ENCODE measurements at regions not wholly inside any gene's neighbourhood (a gene's known extent, or its start where the extent isn't known, plus 50 kb on each side); places are given as distances from the start of the nearest gene placed in this dataset.

- H3K4me2 ChIP-seq (ENCODE audit: unreplicated experiment): no peak overlapping the region
- H2AFZ ChIP-seq: no peak overlapping the region
- H3K9ac ChIP-seq: no peak overlapping the region
- TF ChIP-seq EZH2phosphoT487 (IDR thresholded peaks at IDR 0.05; ENCODE audit: insufficient read depth, low read depth) (no peak), EZH2 (IDR thresholded peaks at IDR 0.05; ENCODE audit: insufficient read depth, poor library complexity, severe bottlenecking) (no peak)
- no peak for DNase-seq
- 75 to 77% methylated on average over 4 of the region's 4 CpGs for WGBS, 2 experiments (ENCODE audit: low coverage in 1 of 2, low lambda C conversion rate in 2 of 2, missing lambda C conversion rate in 2 of 2)
- H4K20me1 ChIP-seq (ENCODE audit: insufficient read depth): no peaks in the 10 kb centered on the region
- H3K27ac ChIP-seq: no peak overlapping the region
- no peaks in the 10 kb centered on the region for H3F3A ChIP-seq (ENCODE audit: insufficient read depth)
- no peaks in the 10 kb centered on the region for H3K9me3 ChIP-seq (ENCODE audit: low read depth)
- H3K4me3 ChIP-seq: no peak overlapping the region
- in situ Hi-C loops (cut with MboI): no loop called here
- H3K27me3 ChIP-seq (replicated peaks; ENCODE audit: insufficient read depth): no peaks in the 10 kb centered on the region
- no peaks in the 10 kb centered on the region for H3K9me2 ChIP-seq (ENCODE audit: insufficient read depth)
- H3K79me2 ChIP-seq (ENCODE audit: insufficient read depth): no peaks in the 10 kb centered on the region
- no peaks in the 10 kb centered on the region for H3K36me3 ChIP-seq (ENCODE audit: low read depth)
- no peaks in the 10 kb centered on the region for H3K4me1 ChIP-seq (ENCODE audit: insufficient read depth)
Observed at GRCh38 chr5:38764937-38765391, 80.8 kb upstream of the OSMR start.

DNA sequence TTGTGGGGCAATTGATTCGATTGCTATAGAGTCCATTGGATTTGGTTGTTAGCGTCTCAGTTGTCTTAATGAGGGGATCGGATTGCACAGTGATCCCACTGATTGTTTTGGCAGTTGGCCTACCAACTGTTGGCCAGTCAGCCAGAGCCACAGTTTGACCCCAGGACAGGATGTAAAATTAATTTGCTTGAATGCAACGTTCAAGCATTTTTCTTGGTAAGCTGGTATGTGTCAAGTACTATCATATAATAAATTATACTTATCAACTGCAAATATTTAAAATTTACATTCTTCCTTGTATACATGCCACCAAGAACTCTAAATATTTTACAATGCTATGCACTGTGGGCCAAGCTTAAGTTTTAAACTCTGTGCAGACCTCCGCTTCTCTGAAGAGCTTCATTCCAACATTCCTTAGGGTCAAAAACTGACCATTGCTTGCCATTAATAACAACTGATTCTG is 80.4 kb upstream of the OSMR start:
- H2AFZ ChIP-seq: no peak overlapping the region
- DNase-seq: no peak
- in situ Hi-C loops (cut with MboI): no loop called here
- H4K20me1 ChIP-seq (ENCODE audit: insufficient read depth): no peaks in the 10 kb centered on the region
- H3K27me3 ChIP-seq (replicated peaks; ENCODE audit: insufficient read depth): no peaks in the 10 kb centered on the region
- WGBS, 2 experiments (ENCODE audit: low coverage in 1 of 2, low lambda C conversion rate in 2 of 2, missing lambda C conversion rate in 2 of 2): 83 to 90% methylated on average over 5 of the region's 5 CpGs
- no peaks in the 10 kb centered on the region for H3K4me1 ChIP-seq (ENCODE audit: insufficient read depth)
- H3K36me3 ChIP-seq (ENCODE audit: low read depth): no peaks in the 10 kb centered on the region
- no peaks in the 10 kb centered on the region for H3K79me2 ChIP-seq (ENCODE audit: insufficient read depth)
- H3K9ac ChIP-seq: no peak overlapping the region
- TF ChIP-seq EZH2phosphoT487 (IDR thresholded peaks at IDR 0.05; ENCODE audit: insufficient read depth, low read depth): no peak
- no peak for TF ChIP-seq EZH2 (IDR thresholded peaks at IDR 0.05; ENCODE audit: insufficient read depth, poor library complexity, severe bottlenecking)
- H3F3A ChIP-seq (ENCODE audit: insufficient read depth): no peaks in the 10 kb centered on the region
- no peaks in the 10 kb centered on the region for H3K9me2 ChIP-seq (ENCODE audit: insufficient read depth)
- no peak overlapping the region for H3K4me3 ChIP-seq
- H3K4me2 ChIP-seq (ENCODE audit: unreplicated experiment): no peak overlapping the region
- no peak overlapping the region for H3K27ac ChIP-seq
- no peaks in the 10 kb centered on the region for H3K9me3 ChIP-seq (ENCODE audit: low read depth)

DNA sequence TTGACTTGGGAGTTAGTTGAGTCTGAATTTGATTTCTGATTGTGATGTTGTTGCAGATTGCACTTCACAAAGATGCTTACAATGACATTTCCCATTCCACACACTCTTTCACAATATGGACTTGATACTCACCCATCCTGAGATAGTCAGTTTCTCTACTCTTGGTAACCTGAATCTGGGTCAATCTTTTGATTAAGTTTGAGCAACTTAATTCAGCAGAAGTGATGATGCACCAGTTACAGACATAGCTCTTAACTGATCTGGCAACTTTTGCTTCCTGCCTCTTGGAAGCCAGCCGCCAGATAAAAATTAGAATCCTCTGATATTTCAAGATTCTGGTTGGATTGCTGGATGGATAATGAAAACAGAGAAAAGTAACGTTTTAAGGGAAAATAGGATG is 79.7 kb upstream of the OSMR start:
- Histone ChIP-seq H3K27me3 (replicated peaks; ENCODE audit: insufficient read depth) (no peaks in the 10 kb centered on the region), H3K9ac (no peak overlapping the region), H3K4me3 (no peak overlapping the region), H3K27ac (no peak overlapping the region), H2AFZ (no peak overlapping the region), H3K9me2 (ENCODE audit: insufficient read depth) (no peaks in the 10 kb centered on the region), H3K9me3 (ENCODE audit: low read depth) (no peaks in the 10 kb centered on the region), H3K79me2 (ENCODE audit: insufficient read depth) (no peaks in the 10 kb centered on the region), H3K4me2 (ENCODE audit: unreplicated experiment) (no peak overlapping the region), H3K4me1 (ENCODE audit: insufficient read depth) (no peaks in the 10 kb centered on the region), H4K20me1 (ENCODE audit: insufficient read depth) (no peaks in the 10 kb centered on the region), H3F3A (ENCODE audit: insufficient read depth) (no peaks in the 10 kb centered on the region), H3K36me3 (ENCODE audit: low read depth) (no peaks in the 10 kb centered on the region)
- TF ChIP-seq EZH2 (IDR thresholded peaks at IDR 0.05; ENCODE audit: insufficient read depth, poor library complexity, severe bottlenecking): no peak
- no peak for TF ChIP-seq EZH2phosphoT487 (IDR thresholded peaks at IDR 0.05; ENCODE audit: insufficient read depth, low read depth)
- WGBS, 2 experiments (ENCODE audit: low coverage in 1 of 2, low lambda C conversion rate in 2 of 2, missing lambda C conversion rate in 2 of 2): 46 to 59% methylated on average over 2 of the region's 2 CpGs
- DNase-seq: no peak
- in situ Hi-C loops (cut with MboI): no loop called here

GRCh38 chr5:38768412-38769211 is 77.2 kb upstream of the OSMR start:
- Histone ChIP-seq H3K79me2 (ENCODE audit: insufficient read depth) (no peaks in the 10 kb centered on the region), H3K27me3 (replicated peaks; ENCODE audit: insufficient read depth) (no peaks in the 10 kb centered on the region), H3K4me3 (no peak overlapping the region), H3K4me2 (ENCODE audit: unreplicated experiment) (no peak overlapping the region), H3K27ac (no peak overlapping the region), H3K9me2 (ENCODE audit: insufficient read depth) (no peaks in the 10 kb centered on the region), H3F3A (ENCODE audit: insufficient read depth) (no peaks in the 10 kb centered on the region), H3K36me3 (ENCODE audit: low read depth) (no peaks in the 10 kb centered on the region), H4K20me1 (ENCODE audit: insufficient read depth) (no peaks in the 10 kb centered on the region), H3K9ac (no peak overlapping the region), H2AFZ (no peak overlapping the region), H3K4me1 (ENCODE audit: insufficient read depth) (no peaks in the 10 kb centered on the region), H3K9me3 (ENCODE audit: low read depth) (no peaks in the 10 kb centered on the region)
- 52 to 63% methylated on average over 9 of the region's 9 CpGs for WGBS, 2 experiments (ENCODE audit: low coverage in 1 of 2, low lambda C conversion rate in 2 of 2, missing lambda C conversion rate in 2 of 2)
- no peak for TF ChIP-seq EZH2phosphoT487 (IDR thresholded peaks at IDR 0.05; ENCODE audit: insufficient read depth, low read depth)
- no peak for TF ChIP-seq EZH2 (IDR thresholded peaks at IDR 0.05; ENCODE audit: insufficient read depth, poor library complexity, severe bottlenecking)
- DNase-seq: no peak
- in situ Hi-C loops (cut with MboI): no loop called here
